NCI-H1694 (cell line): ENCODE measurements at regions not wholly inside any gene's neighbourhood (a gene's known extent, or its start where the extent isn't known, plus 50 kb on each side); places are given as distances from the start of the nearest gene placed in this dataset.
"Not testable (repeated sequence)": the region's sequence is repeated elsewhere in the genome, so short reads cannot be mapped to it uniquely, and the experiment has no call there.

Source experiments
- DNase-seq: peaks from one replicate; lab custom pipeline; 2025; lab: John Stamatoyannopoulos, UW

DNA sequence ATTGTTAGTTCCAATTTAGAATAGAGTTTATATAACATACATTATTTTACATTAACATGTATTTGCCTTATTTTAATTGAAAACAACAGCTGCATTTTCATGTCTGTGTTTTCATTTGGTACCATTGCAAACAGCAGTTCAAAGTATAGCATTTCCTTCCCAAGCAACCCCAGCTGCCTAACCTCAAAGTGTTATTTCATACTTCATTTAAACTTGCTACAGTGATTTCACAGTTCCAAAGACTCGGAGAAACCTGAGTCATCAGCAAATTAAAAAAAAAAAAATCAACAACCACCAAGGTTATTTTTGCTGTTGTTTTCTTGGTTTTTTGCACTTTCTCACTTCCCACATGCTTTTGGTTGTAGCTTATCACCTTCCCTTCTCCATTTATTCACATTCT, 236.5 kb upstream of the SPHKAP start:
- DNase-seq, result no peak

DNA sequence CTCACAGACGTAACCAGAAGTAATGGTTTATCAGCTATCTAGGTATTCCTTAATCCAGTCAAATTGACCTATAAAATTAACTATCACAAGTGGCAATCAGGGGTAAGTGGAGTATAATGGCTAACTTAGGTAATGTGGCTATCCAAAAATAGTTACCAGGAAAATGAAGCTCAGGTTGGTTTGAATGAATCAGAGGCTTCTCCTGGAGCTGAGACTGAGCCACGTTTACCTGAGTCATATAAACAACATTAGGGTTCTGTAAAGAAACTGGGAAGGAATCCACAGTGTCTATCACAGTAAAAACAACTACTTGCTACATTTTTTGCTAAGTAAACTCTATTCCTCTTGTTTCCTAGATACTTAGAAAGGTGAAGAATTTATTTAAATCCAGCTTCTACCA, 236.0 kb upstream of the SPHKAP start:
- no peak for DNase-seq

DNA sequence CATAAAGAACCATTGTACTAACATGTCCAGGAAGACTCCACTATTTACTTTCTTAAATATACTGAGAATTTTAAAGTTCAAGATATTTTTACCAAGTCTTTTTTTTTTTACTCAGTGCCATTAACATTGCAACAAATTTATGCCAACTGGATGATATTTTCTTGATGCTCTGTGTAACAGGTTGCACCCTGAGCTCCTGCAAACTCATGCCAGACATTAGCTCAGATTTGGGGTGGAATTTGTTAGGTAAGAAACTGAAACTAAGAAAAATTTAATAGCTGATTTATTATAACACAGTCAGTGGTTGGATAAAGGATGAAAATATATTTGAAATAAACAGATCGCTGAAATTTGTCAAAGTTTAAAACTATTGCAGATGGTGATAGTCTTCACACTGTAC, 228.6 kb upstream of the SPHKAP start:
- DNase-seq, result no peak

DNA sequence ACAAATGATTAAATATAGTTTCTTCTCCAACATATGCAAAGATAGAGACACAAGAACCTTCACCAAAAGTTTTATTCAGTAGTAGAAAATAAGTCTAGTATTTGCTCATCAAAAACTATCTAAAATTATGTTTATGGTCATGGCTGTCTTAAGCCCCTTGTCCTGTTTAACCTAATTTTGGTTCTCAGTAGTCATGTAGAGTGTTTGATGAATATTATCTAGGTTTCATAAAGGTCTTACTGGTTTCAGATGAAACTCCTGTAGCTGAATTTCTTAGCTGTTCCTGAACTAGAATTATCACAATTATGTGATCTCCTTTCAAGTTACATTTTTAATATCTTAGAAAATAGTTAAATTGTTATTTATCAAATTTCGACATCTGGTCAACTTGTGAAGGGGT, 228.0 kb upstream of the SPHKAP start:
- no peak for DNase-seq

DNA sequence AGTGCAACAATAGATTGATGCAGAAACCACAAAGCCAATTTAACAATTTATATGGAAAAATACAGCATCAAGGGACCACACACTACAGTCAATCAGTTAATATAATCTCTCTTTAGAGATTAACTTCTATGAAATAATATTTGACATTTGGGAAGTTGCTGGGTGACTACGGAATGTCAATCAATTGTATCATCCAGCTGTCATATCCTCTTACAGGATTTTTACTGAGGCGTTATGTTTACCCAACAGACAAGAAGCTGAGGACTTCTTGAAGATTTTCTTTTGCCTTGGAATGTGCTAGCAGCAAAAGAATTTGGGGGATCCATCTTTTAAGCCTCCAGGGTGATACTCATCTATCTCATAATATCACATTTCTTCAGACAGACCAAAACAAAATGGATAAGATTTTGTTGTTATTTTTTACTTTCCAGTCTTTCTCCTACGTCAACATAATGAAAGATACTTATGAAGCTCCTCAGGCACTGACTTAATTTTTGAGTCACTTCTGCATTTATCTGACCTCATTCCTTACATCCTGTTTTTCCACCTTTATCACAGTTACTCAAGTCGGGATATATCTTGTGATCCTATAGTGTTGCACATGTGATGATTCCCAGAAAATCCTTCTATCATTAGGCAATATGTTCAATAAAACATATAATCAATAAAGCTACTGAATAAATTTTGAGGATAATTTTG, 227.2 kb upstream of the SPHKAP start:
- no peak for DNase-seq

DNA sequence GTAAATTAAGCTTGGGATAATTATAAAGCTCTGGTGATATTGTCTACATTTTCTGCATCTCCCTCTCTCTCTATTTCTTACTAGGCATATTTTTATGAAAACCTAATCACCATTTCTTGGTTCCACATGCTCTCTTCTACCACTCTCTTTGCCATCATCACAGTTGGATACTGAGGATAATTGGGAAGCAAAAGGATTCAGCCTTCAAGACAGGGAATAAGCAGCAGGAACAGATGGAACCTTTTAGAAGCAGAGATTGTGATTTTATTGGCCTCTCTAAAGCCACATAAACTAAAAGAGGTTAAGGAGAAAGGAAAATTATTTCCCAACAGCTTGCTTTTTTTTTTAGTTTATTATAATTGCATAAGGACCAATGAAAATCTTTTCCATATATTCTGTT, 226.3 kb upstream of the SPHKAP start:
- no peak for DNase-seq

DNA sequence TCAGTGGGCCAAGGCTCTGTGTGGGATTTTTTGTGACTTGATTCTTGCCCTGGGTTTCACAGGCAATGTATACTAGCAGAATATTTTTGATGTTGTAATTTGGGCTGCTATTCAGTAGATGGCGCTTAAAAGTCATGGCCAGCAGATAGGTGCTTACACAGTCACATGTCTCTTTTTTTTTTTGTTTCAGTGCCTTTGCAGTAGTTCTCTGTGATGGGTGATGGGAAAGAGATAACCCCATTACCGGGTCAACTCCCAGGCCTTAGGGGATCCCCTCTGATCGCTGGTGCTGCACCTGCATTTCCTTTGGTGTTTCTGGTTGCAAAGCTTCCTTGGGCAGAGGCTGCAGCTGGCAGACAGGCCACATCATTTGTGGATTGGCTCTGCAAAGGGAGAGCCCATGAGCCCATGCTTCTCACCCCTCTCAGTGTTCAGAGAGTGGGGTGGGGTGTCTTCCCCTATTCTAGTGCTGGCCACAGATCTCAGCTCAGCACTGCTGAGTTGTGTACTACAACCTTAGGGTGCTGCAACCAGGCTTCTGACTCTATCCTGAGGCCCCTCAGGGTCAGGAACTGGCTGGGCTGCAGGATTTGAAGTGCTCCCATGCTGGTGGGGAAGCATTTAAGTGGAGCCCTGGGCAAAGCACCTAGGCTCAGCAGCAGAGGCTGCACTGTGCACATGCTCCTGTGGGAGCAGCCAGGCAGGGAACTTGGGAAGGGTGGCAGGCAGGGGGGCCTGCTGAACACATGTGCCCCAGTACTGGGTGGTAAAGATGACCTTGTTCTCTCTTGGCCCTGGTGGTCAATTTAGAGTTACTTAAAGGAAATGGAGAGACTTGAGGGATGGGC, 219.8 kb upstream of the SPHKAP start:
- DNase-seq, result no peak

DNA sequence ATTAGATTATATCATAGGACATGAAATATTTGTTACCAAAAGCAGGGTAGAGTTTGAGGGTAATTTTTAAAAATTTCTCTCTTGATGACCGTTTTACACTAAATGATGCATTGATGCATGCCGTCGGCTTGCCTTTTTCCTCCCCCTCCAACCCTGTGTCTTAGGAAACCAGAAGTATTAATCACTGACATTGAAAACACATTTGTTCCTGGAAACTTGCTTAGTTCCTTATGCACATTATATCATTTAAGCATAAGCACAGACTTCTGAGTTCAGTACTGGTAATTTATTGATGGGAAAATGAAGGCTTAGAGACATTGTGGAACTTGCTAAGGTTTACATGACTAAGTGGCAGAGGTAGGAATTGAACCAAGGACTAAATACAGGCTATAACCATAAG, 206.3 kb upstream of the SPHKAP start:
- DNase-seq, result no peak

DNA sequence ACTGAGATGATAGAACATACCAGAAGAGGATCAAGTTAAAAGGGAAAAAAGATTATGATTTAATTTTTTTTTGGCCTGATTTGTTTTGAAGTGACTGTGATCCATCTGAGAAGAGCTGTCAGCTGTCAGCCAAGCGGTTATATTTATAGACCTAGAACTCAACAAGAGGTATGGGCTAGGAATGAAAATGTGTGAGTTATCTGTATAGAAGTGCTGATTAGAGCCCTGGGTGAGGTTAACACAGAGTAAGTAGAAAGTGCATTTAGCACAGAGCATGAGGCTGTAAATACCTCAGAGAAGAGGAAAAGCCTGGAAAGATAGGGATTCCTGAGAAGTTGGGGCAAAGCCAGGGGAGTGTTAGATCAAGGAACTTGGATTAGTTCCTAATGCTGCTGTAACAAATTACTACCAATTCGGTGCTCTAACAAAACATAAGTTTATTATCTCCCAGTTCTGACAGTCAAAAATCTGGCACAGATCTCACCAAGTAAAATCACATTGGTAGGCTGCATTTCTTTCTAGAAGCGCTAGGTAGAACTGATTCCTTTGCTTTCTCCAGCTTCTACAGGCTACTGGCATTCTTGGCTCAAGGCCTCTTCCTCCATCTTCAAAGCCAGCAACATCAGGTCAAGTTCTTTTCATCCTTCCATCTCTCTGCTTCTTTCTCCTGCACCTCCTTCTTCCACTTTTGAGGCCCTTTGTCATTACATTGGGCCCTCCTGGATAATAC, 197.4 kb upstream of the SPHKAP start:
- DNase-seq, result no peak

DNA sequence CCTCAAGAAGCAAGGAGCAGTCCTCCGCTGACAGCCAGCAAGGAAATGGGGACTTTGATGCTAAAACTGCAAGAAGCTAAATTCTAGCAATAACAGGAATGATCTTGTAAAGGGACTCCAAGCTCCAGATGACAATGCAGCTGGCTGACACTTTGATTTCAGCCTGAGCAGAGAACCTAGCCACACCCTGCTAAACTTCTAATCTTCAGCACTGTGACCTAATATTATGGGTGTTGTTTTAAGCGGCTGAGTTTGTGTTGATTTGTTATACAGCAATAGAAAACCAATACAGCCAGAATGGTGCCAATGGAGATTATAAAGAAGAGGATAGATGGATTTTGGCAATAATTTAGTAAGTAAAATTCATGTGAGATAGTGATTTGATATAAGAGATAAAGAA, 196.7 kb upstream of the SPHKAP start:
- no peak for DNase-seq

DNA sequence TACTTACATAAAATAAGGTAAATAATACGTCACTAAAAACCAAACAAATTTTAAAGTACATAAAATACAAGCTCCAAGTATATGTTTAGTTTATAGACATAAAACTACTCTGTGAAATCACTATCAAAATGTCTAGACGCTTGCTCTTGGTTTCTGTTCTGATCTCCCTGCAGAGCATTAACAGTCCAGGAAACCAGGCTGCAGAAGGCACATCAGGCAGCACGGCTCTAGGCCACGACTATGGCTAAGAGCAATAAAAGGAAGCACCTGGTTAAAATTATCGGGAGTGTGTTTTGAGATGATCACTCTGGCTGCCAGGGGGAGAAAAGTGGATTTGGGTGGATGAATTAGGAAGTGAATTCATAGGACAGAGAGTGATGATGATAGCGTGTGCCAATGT, 196.0 kb upstream of the SPHKAP start:
- no peak for DNase-seq

DNA sequence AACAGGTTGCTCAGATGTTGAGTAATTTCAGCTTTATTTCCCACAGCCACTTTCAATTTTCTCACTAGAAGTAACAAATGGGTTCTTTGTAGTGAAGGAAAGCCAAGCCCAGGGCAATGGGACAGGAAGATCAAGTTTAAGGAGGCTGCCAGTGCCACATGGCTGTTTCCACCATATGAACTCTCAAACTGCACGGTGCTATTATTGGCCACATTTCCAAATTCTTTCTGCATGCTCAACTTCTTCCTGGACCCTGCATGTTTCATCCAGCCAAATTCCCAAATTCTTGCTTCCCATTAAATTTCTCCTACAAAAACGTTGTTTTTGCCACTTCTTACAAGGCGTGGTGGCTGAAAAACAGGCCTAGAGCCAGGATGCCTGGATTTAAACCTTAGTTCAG, 193.3 kb upstream of the SPHKAP start:
- DNase-seq, result no peak

DNA sequence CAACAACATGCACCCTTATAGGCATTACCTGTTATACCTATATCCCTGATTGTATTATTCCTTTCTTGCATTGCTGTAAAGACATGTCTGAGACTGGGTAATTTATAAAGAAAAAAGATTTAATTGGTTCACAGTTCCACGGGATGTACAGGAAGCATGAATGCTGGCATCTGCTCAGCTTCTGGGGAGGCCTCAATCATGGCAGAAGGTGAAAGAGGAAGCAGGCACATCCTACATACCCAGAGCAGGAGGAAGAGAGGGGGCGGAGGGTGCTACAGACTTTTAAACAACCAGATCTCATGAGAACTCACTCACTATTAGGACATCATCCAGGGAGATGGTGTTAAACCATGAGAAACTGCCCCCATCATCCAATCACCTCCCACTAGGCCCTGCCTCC, 191.7 kb upstream of the SPHKAP start:
- DNase-seq, result no peak

DNA sequence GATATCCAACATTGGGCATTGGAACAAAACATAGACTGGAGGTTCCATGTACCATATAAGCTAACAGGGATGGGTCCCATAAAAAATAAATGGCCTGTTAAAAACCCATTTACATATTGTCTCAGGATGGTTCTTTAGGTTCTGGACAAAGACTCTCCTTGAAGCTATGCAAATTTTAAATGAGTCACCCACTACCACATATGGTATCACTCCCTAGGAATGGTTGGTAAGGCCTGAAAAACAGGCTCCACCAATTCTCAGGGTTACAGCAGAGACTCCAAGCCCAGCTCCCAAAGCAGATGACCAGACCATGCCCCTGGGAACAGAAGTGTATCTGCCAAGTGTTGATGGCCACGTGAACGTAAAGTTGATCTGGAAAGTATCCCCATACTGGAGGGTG, 190.7 kb upstream of the SPHKAP start:
- no peak for DNase-seq

DNA sequence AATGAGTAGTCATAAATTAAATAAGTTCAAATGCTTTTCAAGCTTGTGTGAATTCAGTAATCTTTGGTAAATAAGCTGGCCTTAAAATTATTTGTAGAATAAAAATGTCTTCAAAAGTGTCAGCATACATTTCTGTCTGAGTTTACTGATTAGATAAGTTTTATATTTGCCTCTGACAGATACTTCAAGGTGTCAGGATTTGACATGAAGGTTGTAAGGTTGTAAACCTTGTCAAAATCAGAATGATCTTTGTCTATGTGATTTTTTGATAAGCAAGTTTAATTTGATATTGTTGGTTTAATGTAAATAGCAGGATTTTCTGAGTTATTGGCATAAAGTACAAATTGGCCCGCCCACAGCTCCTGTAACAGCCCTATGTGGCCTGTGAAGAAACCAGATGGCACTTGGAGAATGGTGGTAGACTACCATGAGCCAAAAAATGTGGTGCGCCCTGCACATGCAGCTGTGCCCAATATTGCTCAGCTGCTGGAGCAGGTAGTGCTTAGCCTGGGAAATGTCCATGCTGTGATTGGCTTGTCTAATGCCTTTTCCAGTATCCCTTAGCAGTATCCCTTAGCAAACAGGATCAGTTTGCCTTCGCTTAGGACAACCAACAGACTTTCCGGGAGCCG, 188.0 kb upstream of the SPHKAP start:
- DNase-seq, result no peak

DNA sequence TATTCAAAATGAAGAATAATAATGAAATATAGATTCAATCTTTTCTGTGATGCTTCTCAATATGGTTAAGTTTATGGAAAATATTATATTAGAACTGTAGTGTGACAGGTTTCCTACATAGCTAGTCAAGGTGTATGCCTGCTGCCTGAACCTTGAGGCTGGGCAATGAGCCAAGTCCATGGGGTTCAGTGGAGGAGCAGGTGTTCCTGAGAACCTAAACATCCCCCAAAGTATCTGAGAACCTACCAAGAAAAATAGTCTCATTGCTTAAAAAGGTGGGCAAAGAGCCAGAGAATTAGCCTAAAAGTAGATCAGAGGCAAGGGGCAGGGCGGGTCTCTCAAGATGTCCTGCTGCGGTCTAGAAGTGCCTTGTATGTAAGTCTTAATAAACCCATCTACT, 185.9 kb upstream of the SPHKAP start:
- no peak for DNase-seq

DNA sequence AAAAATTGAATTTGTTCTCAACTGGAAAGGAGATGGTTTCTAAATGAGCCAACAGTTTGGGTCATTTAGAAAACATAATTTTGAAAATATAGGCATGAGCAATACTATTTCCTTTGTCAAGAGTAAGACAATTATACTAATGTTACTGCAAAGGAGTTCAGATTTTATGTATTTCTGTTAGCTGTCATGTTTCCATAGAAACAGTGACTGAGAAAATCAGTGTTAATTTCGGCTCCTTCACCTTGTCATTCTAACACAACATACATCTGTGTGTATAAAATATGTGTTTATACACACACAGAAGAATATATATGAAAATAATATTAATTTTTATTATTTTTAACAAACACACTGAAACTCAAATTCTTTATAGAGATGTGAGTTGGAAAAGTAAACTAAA, 178.0 kb upstream of the SPHKAP start:
- no peak for DNase-seq

DNA sequence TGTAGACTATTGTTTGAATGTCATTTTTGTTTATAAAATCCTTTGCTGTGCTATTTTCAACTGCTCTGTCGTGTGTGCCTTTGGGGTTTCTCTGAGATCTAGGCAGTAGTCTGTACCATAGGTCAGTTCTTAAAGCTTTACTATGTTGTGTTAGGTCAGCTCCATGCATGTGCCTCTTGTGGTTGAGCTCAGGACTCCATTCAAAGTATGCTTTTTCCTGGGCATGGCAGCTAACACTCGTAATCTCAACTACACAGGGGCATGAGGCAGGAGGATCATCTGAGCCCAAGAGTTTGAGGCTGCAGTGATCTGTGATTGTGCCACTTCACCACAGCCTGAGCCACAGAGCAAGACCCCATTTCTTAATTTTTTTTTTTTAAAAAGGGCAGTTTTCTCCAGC, 174.4 kb upstream of the SPHKAP start:
- no peak for DNase-seq

DNA sequence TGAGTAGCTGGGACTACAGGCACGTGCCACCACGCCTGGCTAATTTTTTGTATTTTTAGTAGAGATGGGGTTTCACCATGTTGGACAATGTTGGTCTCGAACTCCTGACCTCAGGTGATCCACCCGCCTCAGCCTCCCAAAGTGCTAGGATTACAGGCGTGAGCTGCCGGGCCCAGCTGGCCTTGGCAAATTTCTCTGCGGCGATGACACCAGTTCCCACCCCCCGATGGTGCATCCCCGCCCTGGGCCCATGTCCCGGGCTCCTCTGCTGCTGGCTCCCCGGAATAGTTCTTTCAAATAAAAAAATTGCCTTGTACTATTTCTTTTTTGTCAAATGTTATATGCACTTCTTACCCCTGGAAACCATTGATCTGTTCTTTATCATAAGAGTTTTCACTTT, 171.5 kb upstream of the SPHKAP start:
- DNase-seq, result not testable (repeated sequence)

DNA sequence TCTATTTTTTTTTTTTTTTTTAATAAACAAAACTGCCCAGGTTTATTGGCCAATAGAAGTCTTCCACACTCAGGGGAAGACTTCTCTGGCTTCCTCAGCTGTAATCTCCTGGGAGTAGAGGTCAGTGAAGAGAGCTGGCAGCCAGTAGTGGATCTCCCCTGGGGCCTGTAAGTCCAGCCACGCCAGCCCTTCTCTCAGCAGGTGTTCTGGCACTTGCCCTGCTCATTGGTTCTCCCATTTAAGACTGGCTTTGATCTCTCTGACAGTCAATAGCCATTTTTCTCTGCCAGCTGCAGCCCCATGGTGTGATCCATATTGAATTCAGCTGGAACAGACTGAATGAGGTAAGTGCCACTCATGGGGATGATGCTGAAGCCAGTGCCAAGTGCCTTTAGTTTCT, 170.6 kb upstream of the SPHKAP start:
- no peak for DNase-seq

DNA sequence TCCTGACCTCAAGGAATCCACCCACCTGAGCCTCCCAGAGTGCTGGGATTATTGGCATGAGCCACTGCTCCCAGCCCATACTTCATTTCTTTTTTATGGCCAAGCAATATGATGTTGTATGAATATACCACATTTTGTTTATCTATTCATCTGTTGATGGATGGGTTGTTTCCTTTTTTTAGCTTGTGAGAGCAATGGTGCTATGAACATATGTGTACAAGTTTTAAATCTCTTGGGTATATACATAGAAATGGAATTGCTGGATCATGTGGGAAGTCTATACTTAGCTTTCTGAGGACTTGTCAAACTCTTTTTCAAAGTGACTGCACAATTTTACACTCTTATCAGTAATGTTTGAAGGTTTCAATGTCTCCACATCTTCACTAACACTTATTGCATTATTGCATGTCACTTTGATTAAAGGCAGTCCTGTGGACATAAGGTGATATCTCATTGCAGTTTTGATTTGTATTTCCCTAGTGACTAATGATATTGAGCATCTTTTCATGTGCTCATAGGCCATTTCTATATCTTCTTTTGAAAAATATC, 167.1 kb upstream of the SPHKAP start:
- DNase-seq, result no peak

DNA sequence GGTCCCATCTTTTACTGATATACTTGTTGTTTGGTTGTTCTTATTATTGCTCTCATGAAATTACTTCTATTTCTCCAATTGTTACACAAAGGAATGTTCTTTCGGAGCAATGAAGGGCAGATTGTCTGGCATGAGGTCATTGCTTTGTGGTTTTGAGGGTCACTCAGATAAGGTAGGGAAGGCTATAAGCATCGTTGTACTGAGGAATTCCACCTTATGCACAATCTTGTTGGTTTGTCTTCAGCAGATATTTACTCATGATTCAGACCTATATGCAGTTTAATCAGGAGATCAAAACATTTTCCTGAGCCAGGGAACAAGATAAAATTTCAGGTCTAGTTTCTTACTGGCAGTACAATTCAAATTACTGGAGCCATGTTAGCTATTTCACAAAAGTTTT, 163.0 kb upstream of the SPHKAP start:
- no peak for DNase-seq
